ENCODE measurements at regions not wholly inside any gene's neighbourhood (a gene's known extent, or its start where the extent isn't known, plus 50 kb on each side); places are given as distances from the start of the nearest gene placed in this dataset.
A peak's percentile ranks its signal among the peaks of the same experiment; 100 is the strongest.
"Not testable (repeated sequence)": the region's sequence is repeated elsewhere in the genome, so short reads cannot be mapped to it uniquely, and the experiment has no call there.

GRCh38 chr16:88208112-88208511, 174.6 kb upstream of the ZNF469 start:
- ATAC-seq (no peak), DNase-seq (no peak)
- H3K4me3 ChIP-seq = no peak overlapping the region
- H3K4me1 ChIP-seq = no peaks in the 10 kb centered on the region
- no peak overlapping the region for H3K27ac ChIP-seq
- H3K27me3 ChIP-seq = no peaks in the 10 kb centered on the region
- TF ChIP-seq CTCF (IDR thresholded peaks at IDR 0.05) = no peak
- intact Hi-C loops (cut with DNase I) = no loop called here
- peaks cover 0 to 8% (median 2%) of the 10 kb centered on the region in 11 donors for H3K9me3 ChIP-seq
- H3K36me3 ChIP-seq = no peaks in the 10 kb centered on the region
- 71 to 78% methylated on average over 10 of the region's 10 CpGs for WGBS, 2 donors

DNA sequence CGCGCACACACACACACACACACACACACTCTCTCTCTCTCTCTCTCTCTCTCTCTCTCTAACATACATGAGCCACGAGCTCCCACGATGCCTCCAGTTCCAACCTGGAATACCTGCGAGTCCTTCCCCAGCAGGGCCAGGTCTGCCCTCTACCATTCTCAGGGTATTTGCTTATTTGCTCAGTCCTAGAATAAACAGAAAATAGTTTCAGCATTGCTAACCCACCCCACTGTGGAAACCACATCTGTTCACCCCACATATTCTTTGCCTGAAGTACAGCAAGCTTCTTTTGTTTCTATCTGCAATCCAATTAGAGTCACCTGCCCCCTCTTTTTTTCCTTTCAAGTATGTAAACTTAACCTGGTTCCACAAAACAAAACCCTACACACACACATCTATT, 174.0 kb upstream of the ZNF469 start:
- WGBS, 2 donors = 66% methylated on average over 5 of the region's 5 CpGs; no CpG with 5 or more reads in 1 of the 2 donors
- H3K4me1 ChIP-seq; H3K27me3 ChIP-seq; H3K36me3 ChIP-seq; H3K4me3 ChIP-seq; H3K9me3 ChIP-seq; intact Hi-C loops (cut with DNase I); H3K27ac ChIP-seq; DNase-seq; ATAC-seq: not testable (repeated sequence)

DNA sequence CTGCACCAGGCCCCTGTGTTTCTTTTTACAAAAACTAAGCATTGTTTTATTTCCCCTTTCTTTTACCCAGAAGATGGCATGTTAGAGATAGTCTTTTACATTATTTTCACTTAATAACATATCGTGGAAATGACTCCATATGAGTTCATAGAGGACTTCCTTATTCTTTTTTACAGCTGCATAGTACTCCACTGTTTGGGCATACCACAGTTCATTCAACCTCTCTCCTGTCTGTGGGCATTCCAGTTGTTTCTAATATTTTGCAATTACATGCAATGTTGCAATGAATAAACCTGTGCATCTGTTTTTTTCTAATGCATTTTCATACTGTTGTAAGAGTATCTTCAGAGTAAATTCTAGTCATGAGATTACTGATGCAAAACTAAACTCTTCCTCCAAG, 173.2 kb upstream of the ZNF469 start:
- ATAC-seq; DNase-seq; H3K4me3 ChIP-seq; H3K27ac ChIP-seq; H3K4me1 ChIP-seq; H3K9me3 ChIP-seq; H3K27me3 ChIP-seq; intact Hi-C loops (cut with DNase I); H3K36me3 ChIP-seq: not testable (repeated sequence)
- 74 to 97% methylated on average over 1 of the region's 1 CpG for WGBS, 2 donors

DNA sequence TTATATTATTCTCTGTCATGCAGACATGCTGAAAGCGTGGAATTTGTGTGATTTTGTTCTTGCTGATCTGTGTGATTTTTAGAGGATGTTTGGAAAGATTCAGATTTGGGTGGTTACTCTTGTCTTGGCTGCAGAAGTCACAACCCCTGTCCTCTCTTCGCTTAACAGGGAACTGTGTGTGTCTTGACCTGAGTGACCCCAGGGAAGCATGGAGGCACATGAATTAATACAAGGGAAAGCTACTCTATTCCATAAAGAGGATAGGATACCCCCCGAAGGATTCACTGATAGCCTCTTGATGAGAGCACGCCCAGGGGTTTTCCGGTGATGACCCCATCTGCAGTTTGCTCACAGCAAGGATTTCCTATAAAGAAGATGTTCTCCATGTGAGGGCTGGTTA, 168.8 kb upstream of the ZNF469 start:
- H3K27ac ChIP-seq; H3K4me1 ChIP-seq; ATAC-seq; H3K27me3 ChIP-seq; intact Hi-C loops (cut with DNase I); H3K4me3 ChIP-seq; DNase-seq; H3K36me3 ChIP-seq: not testable (repeated sequence)
- H3K9me3 ChIP-seq = peaks cover 0 to 22% (median 2%) of the 10 kb centered on the region in 11 donors
- WGBS, 2 donors = 80 to 81% methylated on average over 4 of the region's 5 CpGs

GRCh38 chr16:88221001-88221761, 161.6 kb upstream of the ZNF469 start:
- 47% methylated on average over 29 of the region's 29 CpGs for WGBS, 2 donors
- peaks cover 0 to 11% (median 0%) of the 10 kb centered on the region in 9 donors for H3K4me1 ChIP-seq
- H3K36me3 ChIP-seq; H3K27me3 ChIP-seq; H3K4me3 ChIP-seq; intact Hi-C loops (cut with DNase I): not testable (repeated sequence)
- DNase-seq (peak; percentile 46 to 53), ATAC-seq (peak; percentile 30 to 91 (median 83))
- H3K9me3 ChIP-seq = peaks cover 0 to 11% (median 0%) of the 10 kb centered on the region in 11 donors
- peak overlapping the region in 6 of 10 donors; percentile 31 to 68 (median 60) for H3K27ac ChIP-seq

DNA sequence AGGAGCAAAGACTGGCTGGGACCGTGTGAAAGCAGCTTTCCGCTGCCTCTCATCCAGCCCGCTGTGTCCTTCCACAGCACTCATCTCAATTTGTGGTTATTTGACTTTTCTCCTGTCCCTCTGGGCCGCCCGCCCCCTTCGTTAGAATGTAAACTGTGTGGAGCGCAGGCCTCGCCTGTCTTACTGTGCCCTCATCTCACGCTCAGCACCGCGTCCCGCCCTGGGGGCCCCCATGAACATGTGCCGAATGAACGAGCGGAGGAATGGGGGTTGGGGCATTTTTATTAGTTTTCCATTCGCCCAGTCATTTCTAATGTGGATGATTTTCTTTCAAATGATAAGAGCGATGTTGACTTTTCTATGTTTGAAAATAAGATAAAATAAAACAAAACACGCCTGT, 159.1 kb upstream of the ZNF469 start:
- H3K27me3 ChIP-seq; ATAC-seq; H3K36me3 ChIP-seq; intact Hi-C loops (cut with DNase I); H3K9me3 ChIP-seq; H3K27ac ChIP-seq; DNase-seq; H3K4me3 ChIP-seq: not testable (repeated sequence)
- 75 to 86% methylated on average over 18 of the region's 18 CpGs for WGBS, 2 donors
- H3K4me1 ChIP-seq = peaks cover 0 to 11% (median 0%) of the 10 kb centered on the region in 9 donors

- H3K27ac ChIP-seq; H3K9me3 ChIP-seq; H3K4me3 ChIP-seq; ATAC-seq; DNase-seq; intact Hi-C loops (cut with DNase I); H3K36me3 ChIP-seq; H3K27me3 ChIP-seq: not testable (repeated sequence)
- 88% methylated on average over 34 of the region's 34 CpGs for WGBS, 2 donors
- H3K4me1 ChIP-seq = peaks cover 0 to 11% (median 0%) of the 10 kb centered on the region in 9 donors
Observed at GRCh38 chr16:88224131-88224898, 158.4 kb upstream of the ZNF469 start.

GRCh38 chr16:88225640-88226230, 157.0 kb upstream of the ZNF469 start:
- WGBS, 2 donors = 87 to 89% methylated on average over 10 of the region's 10 CpGs
- not testable (repeated sequence) for H3K4me3 ChIP-seq, ATAC-seq

DNA sequence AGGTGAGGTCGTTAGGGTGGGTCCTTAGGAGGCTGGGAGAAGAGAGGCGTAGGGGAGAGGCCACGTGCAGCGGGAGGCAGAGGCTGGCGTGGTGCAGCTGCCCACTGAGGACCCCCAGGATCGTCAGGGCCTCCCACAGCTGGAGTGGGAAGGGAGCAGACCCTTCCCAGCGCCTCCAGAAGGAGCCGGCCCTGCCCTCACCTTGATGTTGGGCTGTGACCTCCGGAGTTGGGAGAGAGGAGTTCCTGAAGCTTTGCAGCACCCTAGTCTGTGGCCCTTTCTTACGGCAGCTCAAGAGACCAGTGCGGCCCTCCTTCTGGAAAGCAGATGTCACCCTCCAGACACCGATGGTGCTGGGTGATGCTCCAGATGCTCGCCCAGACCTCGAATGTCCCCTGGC, 156.5 kb upstream of the ZNF469 start:
- H3K4me3 ChIP-seq; H3K27ac ChIP-seq; intact Hi-C loops (cut with DNase I); DNase-seq; H3K27me3 ChIP-seq; H3K36me3 ChIP-seq; H3K4me1 ChIP-seq; H3K9me3 ChIP-seq; ATAC-seq: not testable (repeated sequence)
- WGBS, 2 donors = 93% methylated on average over 13 to 14 of the region's 14 CpGs

More at GRCh38 chr16:88225640-88226230, 157.0 kb upstream of the ZNF469 start:
- DNase-seq; H3K27me3 ChIP-seq; intact Hi-C loops (cut with DNase I); H3K27ac ChIP-seq; H3K4me1 ChIP-seq; H3K9me3 ChIP-seq; H3K36me3 ChIP-seq: not testable (repeated sequence)
